EH (cell line): ENCODE measurements at regions not wholly inside any gene's neighbourhood (a gene's known extent, or its start where the extent isn't known, plus 50 kb on each side); places are given as distances from the start of the nearest gene placed in this dataset.
A peak's percentile ranks its signal among the peaks of the same experiment; 100 is the strongest.
"Not testable (repeated sequence)": the region's sequence is repeated elsewhere in the genome, so short reads cannot be mapped to it uniquely, and the experiment has no call there.

Experiments used
- DNase-seq: peaks from one replicate; pipeline ENCODE4 v3.0.0-alpha.2; 2015; ENCODE audit warnings: low read depth

DNA sequence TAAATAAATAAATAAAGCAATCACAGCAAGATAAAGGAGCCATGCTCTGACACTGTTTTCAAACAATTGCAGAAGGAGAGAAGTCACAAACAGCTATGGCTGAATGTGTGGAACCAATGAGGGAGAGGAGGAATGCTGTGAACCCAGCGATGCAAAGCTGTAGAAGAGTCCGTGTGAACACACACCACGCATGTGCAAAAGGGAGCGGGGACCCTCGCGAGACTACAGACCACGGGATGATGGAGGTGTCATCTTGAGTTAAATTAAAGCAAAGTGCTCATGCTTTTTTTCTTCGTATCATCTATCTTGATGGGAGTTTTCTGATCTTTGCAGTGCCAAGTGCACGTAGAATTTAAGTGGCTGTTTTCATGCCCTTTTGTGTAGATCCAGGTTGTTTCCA is 123.8 kb upstream of the CDH5 start:
- DNase-seq: no peak

DNA sequence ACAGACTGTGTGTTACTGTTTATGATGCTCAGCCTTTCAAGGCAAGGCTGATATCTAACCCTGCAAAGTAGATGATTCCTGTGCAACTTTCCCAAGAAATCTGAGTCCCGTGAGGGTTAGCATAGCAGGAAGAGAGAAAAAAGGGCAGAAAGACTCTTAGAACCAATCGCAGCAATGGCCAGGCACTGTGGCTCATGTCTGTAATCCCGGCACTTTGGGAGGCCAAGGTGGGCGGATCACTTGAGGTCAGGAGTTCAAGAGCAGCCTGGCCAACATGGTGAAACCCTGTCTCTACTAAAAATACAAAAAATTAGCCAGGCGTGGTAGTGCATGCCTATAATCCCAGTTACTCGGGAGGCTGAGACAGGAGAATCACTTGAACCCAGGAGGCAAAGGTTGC is 124.3 kb upstream of the CDH5 start:
- DNase-seq: not testable (repeated sequence)

GRCh38 chr16:66240631-66241395 is 125.7 kb upstream of the CDH5 start:
- no peak for DNase-seq

GRCh38 chr16:66240088-66240487 is 126.4 kb upstream of the CDH5 start:
- DNase-seq: no peak

GRCh38 chr16:66238696-66239095 is 127.8 kb upstream of the CDH5 start:
- DNase-seq: peak; percentile 52

DNA sequence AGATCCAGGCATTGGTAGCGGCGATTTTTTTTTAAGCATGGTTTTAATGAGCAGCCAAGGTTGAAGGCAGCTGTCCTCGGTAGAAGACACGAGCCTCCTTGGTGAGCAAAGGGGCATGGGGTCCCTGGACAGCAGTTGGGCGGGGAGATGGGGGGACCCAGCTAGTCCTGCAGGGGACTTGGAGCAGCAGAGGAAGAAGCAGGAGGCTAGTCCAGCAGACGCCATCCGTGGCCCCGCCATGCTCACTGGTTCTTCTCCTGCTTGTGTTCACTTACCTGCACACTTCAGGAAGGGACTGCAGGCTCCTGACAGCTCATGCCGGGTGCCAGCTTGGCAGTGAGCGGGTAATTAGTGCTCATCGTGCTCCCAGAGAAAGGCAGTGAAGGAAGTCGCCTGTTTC is 130.2 kb upstream of the CDH5 start:
- DNase-seq: no peak

GRCh38 chr16:66231452-66232160 is 134.9 kb upstream of the CDH5 start:
- no peak for DNase-seq

GRCh38 chr16:66229651-66230050 is 136.8 kb upstream of the CDH5 start:
- DNase-seq: no peak

DNA sequence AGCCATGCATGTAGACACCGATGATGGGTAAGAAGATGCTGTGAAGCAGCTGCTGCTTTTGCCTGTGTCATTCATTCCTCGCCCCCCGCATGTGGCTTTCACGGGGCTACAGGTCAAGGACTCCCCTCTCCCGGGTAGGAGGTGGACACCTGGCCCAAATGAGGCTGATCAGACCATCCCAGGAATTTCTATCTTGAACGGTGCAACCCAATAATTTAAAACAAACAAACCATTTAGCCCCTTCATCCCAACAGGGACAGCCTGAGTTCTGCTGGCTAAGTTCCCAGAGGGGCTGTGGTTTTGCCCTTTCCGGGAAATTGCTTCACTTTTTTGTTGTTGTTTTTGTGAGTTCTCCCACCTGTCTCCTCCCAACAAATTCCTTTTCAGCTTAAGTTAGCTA is 137.7 kb upstream of the CDH5 start:
- DNase-seq: no peak

- DNase-seq: no peak
Observed at GRCh38 chr16:66227766-66228530, 138.5 kb upstream of the CDH5 start.

- DNase-seq: no peak
Observed at GRCh38 chr16:66226762-66227161, 139.7 kb upstream of the CDH5 start.

- no peak for DNase-seq
Observed at GRCh38 chr16:66225696-66226095, 140.8 kb upstream of the CDH5 start.

DNA sequence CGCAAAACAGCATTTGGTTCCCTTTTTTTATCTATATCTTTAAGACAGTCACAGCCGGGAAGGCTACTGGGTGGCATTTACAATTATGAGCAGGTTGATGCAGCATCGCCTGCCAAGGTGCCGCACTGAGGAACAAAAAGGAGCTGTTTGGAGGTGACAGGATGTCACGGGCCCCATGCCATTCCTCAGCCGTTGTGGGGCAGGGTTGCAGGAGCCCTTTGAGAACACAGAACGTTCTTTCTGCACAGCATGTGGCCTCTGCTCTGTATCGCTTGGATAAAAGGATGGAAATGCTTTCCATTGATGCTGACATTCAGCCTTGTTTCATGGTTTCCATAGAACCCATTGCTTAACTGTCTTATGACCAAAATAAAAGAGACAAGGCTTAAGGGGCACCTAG is 141.9 kb upstream of the CDH5 start:
- no peak for DNase-seq

- no peak for DNase-seq
Observed at GRCh38 chr16:66224186-66224585, 142.3 kb upstream of the CDH5 start.

- peak; percentile 39 for DNase-seq
Observed at GRCh38 chr16:66223176-66223780, 143.2 kb upstream of the CDH5 start.

GRCh38 chr16:66222756-66223155 is 143.7 kb upstream of the CDH5 start:
- no peak for DNase-seq

- DNase-seq: no peak
Observed at GRCh38 chr16:66220702-66221101, 145.8 kb upstream of the CDH5 start.

DNA sequence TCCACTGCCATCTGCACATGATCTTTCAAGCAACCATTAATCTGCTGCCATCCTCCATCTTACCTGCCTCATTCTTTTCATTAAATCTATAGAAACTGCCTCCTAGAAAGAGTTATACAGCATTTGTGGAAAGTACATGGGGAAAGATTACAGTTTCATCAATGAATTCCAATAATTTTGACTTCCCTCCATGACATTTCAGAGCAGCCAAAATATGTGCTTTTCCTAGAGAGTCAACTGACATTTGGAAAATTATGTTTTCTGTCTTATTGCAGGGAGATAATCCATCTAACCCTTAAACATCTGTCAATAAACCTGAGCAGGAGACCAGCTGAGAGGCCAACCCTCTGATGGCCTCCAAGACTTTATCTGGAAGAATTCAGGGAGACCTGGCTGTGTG is 147.0 kb upstream of the CDH5 start:
- no peak for DNase-seq

GRCh38 chr16:66212428-66212827 is 154.1 kb upstream of the CDH5 start:
- no peak for DNase-seq

DNA sequence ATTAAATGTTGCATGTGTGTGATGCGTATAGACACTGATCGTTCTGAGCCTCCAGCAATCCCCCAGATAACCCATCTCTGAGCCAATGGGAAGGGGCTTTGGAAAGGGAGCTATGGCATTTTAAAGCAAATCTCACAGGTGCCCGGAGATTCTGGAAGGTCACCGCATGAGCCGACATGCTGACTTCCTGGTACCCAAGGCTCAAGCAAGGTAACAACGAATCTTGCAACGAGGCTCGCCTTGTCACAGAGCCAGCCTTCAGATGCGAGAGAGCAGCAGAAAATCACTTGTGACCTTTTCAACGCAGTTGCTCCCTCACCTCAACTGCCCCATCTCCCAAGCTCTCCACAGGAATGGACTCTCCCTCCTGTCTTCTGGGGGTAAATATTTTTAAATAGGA is 154.8 kb upstream of the CDH5 start:
- no peak for DNase-seq

GRCh38 chr16:66207883-66208265 is 158.6 kb upstream of the CDH5 start:
- no peak for DNase-seq

DNA sequence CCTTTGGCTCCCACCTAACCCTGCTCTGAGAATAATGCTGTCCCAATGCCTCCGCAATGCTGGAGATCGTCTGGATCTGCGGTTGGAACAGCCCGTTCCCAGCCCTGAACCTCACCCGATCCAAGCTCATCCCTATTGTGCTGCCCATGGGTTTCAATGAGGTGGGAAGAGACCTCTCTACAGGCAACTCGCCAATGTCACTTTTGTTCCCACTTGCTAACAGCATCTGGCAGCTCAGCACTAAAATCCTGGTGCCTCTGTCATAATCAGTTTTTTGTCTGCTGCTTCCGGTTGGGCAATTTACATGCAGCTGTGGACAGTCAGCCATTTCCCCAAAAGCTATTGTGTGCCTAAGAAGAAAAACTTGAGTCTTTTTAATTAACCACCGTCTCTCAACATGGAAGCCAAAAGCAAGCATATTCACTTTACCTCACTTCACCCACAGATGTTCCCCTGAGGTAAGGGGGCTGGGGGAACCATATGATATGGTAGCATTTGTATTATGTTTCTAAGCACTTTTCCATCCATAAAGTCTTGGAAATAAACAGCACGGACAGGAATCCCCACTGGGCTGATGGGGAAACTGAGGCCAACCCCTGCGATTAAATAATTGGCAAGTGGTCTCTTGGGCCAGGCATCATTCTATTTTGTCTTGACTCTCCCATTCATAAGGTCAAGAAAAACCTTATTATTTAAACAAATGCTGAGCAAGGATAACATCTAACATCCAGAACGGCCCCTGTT is 159.2 kb upstream of the CDH5 start:
- peak; percentile 33 for DNase-seq
